Loucy (cell line): ENCODE measurements at regions not wholly inside any gene's neighbourhood (a gene's known extent, or its start where the extent isn't known, plus 50 kb on each side); places are given as distances from the start of the nearest gene placed in this dataset.

Experiments used
- EZH2phosphoT487 ChIP-seq: fragments of 200-600 bp; IDR thresholded peaks from 2 replicates; pipeline ENCODE4 v1.6.1; 2018; ENCODE audit warnings: antibody characterized with exemption, mild to moderate bottlenecking, moderate library complexity, borderline replicate concordance
- TF ChIP-seq, protein P1 (sequence below): fragments of 200-600 bp; sonication (generic); conservative IDR thresholded peaks from 2 replicates; pipeline ENCODE4 v1.5.1; 2014; ENCODE audit warnings: mild to moderate bottlenecking, antibody characterized with exemption, low read length

DNA sequence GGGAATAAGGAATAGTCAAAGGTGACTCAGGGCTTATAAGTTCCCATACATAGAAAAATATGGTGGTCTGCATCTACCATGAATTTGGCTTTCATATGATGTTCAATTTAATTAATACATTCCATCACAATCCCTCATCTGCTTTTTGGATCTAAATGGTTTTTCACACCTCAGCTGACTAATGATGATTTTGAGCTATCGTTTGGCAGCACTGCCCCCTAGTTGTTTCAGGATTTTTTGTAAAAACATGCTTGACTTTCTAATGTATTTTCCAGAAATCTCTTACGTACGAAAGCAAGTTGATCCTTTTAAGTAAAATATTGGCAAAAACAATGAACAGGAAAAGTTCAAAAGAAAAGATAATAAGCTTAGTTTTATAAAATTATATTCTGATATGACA lies 408.6 kb upstream of the ADGRB3 start:
- TF ChIP-seq, protein P1, sequence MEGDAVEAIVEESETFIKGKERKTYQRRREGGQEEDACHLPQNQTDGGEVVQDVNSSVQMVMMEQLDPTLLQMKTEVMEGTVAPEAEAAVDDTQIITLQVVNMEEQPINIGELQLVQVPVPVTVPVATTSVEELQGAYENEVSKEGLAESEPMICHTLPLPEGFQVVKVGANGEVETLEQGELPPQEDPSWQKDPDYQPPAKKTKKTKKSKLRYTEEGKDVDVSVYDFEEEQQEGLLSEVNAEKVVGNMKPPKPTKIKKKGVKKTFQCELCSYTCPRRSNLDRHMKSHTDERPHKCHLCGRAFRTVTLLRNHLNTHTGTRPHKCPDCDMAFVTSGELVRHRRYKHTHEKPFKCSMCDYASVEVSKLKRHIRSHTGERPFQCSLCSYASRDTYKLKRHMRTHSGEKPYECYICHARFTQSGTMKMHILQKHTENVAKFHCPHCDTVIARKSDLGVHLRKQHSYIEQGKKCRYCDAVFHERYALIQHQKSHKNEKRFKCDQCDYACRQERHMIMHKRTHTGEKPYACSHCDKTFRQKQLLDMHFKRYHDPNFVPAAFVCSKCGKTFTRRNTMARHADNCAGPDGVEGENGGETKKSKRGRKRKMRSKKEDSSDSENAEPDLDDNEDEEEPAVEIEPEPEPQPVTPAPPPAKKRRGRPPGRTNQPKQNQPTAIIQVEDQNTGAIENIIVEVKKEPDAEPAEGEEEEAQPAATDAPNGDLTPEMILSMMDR = peak; percentile 50
- no peak for TF ChIP-seq EZH2phosphoT487
